ENCODE measurements at regions not wholly inside any gene's neighbourhood (a gene's known extent, or its start where the extent isn't known, plus 50 kb on each side); places are given as distances from the start of the nearest gene placed in this dataset.
"Not testable (repeated sequence)": the region's sequence is repeated elsewhere in the genome, so short reads cannot be mapped to it uniquely, and the experiment has no call there.

DNA sequence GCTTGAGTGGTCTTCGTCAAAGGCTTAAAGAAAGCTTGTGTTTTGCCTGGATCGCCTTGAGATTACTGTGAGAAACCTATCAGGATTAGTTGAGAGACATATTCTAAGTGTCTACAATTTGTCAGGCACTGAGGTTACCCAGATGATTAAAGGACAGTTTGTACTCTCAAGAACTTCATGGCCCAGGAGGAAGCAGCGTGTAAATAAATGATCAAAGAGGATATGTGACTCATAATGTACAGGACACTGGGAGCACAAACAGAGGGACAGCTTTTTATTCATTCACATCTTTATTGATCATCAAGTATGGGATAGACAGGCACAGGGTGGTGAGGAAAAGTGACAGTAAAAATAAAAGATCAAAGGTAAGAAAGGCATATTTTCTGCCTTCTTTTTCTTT is 152.6 kb upstream of the FSHR start:
- no peaks in the 10 kb centered on the region for H3K36me3 ChIP-seq (ENCODE audit: control insufficient read depth, insufficient read depth, low read length)
- ATAC-seq, result no peak
- DNase-seq, result no peak
- Mint-ChIP-seq H3K27ac (no peak overlapping the region), H3K4me1 (no peaks in the 10 kb centered on the region), H3K27me3 (ENCODE audit: low read depth in 2 of 2) (no peaks in the 10 kb centered on the region), H3K36me3 (no peaks in the 10 kb centered on the region), H3K4me3 (no peak overlapping the region), H3K9me3 (peaks cover 8 to 13% of the 10 kb centered on the region in 2 donors)
- TF ChIP-seq, protein P1, sequence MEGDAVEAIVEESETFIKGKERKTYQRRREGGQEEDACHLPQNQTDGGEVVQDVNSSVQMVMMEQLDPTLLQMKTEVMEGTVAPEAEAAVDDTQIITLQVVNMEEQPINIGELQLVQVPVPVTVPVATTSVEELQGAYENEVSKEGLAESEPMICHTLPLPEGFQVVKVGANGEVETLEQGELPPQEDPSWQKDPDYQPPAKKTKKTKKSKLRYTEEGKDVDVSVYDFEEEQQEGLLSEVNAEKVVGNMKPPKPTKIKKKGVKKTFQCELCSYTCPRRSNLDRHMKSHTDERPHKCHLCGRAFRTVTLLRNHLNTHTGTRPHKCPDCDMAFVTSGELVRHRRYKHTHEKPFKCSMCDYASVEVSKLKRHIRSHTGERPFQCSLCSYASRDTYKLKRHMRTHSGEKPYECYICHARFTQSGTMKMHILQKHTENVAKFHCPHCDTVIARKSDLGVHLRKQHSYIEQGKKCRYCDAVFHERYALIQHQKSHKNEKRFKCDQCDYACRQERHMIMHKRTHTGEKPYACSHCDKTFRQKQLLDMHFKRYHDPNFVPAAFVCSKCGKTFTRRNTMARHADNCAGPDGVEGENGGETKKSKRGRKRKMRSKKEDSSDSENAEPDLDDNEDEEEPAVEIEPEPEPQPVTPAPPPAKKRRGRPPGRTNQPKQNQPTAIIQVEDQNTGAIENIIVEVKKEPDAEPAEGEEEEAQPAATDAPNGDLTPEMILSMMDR (IDR thresholded peaks at IDR 0.05), result no peak
- H3K4me3 ChIP-seq (ENCODE audit: low read length), result no peak overlapping the region
- no peak overlapping the region for H3K27ac ChIP-seq (ENCODE audit: low read length)
- intact Hi-C loops (cut with micrococcal nuclease), result no loop called here
- no peaks in the 10 kb centered on the region for H3K9me3 ChIP-seq (ENCODE audit: control insufficient read depth, insufficient read depth, low read length)
- no peaks in the 10 kb centered on the region for H3K4me1 ChIP-seq (ENCODE audit: control insufficient read depth, insufficient read depth, low read length)
- H3K27me3 ChIP-seq (ENCODE audit: control insufficient read depth, insufficient read depth, low read length), result no peaks in the 10 kb centered on the region
- 72% methylated on average over 3 of the region's 3 CpGs for WGBS (ENCODE audit: insufficient coverage)

DNA sequence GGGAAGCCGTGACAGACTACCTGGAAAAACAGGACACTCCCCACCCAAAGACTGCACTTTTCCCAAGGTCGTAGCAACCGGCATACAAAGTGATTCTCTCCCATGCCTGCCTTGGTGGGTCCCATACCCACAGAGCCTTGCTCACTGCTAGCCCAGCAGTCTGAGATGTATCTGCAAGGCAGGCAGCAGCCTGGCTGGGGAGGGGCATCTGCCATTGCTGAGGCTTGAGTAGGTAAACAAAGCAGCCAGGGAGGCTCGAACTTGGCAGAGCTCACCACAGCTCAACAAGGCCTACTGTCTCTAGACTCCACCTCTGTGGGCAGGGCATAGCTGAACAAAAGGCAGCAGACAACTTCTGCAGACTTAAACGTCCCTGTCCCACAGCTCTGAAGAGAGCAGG is 144.4 kb upstream of the FSHR start:
- ATAC-seq; H3K27ac Mint-ChIP-seq; H3K9me3 ChIP-seq (ENCODE audit: control insufficient read depth, insufficient read depth, low read length); H3K4me1 Mint-ChIP-seq; DNase-seq; H3K27me3 Mint-ChIP-seq (ENCODE audit: low read depth in 2 of 2); H3K27me3 ChIP-seq (ENCODE audit: control insufficient read depth, insufficient read depth, low read length); H3K27ac ChIP-seq (ENCODE audit: low read length); H3K4me1 ChIP-seq (ENCODE audit: control insufficient read depth, insufficient read depth, low read length); H3K36me3 ChIP-seq (ENCODE audit: control insufficient read depth, insufficient read depth, low read length); H3K4me3 Mint-ChIP-seq; H3K4me3 ChIP-seq (ENCODE audit: low read length); H3K36me3 Mint-ChIP-seq; intact Hi-C loops (cut with micrococcal nuclease): not testable (repeated sequence)
- WGBS (ENCODE audit: insufficient coverage), result 72% methylated on average over 5 of the region's 5 CpGs
- peaks cover 11 to 20% of the 10 kb centered on the region in 2 donors for H3K9me3 Mint-ChIP-seq

DNA sequence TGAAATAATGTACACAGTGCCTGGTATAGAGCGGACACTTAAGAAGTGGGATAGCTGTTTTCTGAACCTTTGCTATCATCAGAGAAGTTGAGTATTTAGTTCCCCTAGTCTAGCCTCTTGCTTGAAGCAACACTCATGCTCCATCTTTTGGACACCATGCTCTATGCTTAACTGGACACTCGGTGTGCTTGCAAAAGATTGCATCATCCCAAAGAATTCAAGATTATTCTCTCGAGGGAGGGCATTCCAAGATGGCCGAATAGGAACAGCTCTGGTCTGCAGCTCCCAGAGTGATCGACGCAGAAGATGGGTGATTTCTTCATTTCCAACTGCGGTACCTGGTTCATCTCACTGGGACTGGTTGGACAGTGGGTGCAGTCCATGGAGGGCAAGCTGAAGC is 143.9 kb upstream of the FSHR start:
- Histone ChIP-seq H3K4me3 (ENCODE audit: low read length) (no peak overlapping the region), H3K36me3 (ENCODE audit: control insufficient read depth, insufficient read depth, low read length) (no peaks in the 10 kb centered on the region), H3K27ac (ENCODE audit: low read length) (no peak overlapping the region), H3K9me3 (ENCODE audit: control insufficient read depth, insufficient read depth, low read length) (peaks cover 6% of the 10 kb centered on the region), H3K4me1 (ENCODE audit: control insufficient read depth, insufficient read depth, low read length) (no peaks in the 10 kb centered on the region), H3K27me3 (ENCODE audit: control insufficient read depth, insufficient read depth, low read length) (no peaks in the 10 kb centered on the region)
- H3K4me3 Mint-ChIP-seq, result no peak overlapping the region
- no peaks in the 10 kb centered on the region for H3K4me1 Mint-ChIP-seq
- 91% methylated on average over 7 of the region's 7 CpGs for WGBS (ENCODE audit: insufficient coverage)
- TF ChIP-seq, protein P1 (IDR thresholded peaks at IDR 0.05), result no peak
- H3K36me3 Mint-ChIP-seq, result no peaks in the 10 kb centered on the region
- no peak for DNase-seq
- H3K27ac Mint-ChIP-seq, result no peak overlapping the region
- H3K9me3 Mint-ChIP-seq, result peaks cover 11 to 20% of the 10 kb centered on the region in 2 donors
- H3K27me3 Mint-ChIP-seq (ENCODE audit: low read depth in 2 of 2), result no peaks in the 10 kb centered on the region
- ATAC-seq, result no peak
- intact Hi-C loops (cut with micrococcal nuclease), result no loop called here

DNA sequence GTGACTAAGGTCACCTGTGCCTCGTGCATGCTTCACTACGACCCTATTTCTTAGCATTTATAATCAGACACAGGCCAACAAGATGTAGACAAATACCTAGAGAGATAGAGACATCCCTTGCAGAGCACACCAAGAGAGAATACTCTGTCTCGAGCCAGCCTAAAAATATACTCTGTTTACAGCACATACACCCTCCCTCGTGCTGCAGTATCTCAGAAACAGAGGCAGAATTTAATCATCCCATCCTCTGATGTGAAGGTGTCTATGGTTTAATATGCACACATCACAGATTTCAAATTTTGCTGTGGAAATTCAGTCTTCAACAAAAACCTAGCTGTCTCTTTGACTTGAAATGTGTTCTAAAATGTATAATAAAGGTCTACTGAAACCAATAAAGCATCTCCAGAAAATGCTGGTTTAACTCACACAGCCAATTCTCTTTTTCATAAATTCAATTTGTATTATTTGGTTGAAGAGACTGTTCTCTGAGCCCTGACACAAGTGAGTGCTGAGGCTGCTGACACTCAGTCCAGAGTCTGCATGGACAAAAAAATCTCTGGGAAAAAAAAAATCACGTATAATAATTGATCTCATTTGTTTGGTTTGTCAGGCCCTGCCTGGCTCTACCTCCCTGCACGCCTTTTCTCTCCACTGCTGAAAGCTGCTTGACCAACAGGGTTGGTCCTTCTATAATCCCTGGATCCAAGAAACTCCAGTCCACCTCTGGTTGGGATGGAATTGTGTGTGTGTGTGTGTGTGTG is 142.0 kb upstream of the FSHR start:
- Mint-ChIP-seq H3K27me3 (ENCODE audit: low read depth in 2 of 2) (no peaks in the 10 kb centered on the region), H3K4me3 (no peak overlapping the region), H3K27ac (no peak overlapping the region), H3K4me1 (no peaks in the 10 kb centered on the region), H3K9me3 (peaks cover 14 to 27% of the 10 kb centered on the region in 2 donors), H3K36me3 (no peaks in the 10 kb centered on the region)
- Histone ChIP-seq H3K4me3 (ENCODE audit: low read length) (no peak overlapping the region), H3K27me3 (ENCODE audit: control insufficient read depth, insufficient read depth, low read length) (no peaks in the 10 kb centered on the region), H3K9me3 (ENCODE audit: control insufficient read depth, insufficient read depth, low read length) (peaks cover 6% of the 10 kb centered on the region), H3K4me1 (ENCODE audit: control insufficient read depth, insufficient read depth, low read length) (no peaks in the 10 kb centered on the region), H3K36me3 (ENCODE audit: control insufficient read depth, insufficient read depth, low read length) (no peaks in the 10 kb centered on the region), H3K27ac (ENCODE audit: low read length) (no peak overlapping the region)
- intact Hi-C loops (cut with micrococcal nuclease), result no loop called here
- 83% methylated on average over 5 of the region's 6 CpGs for WGBS (ENCODE audit: insufficient coverage)
- DNase-seq (no peak), ATAC-seq (no peak)
- TF ChIP-seq, protein P1 (IDR thresholded peaks at IDR 0.05), result no peak

All from natural killer cell (primary cell).